Keratinocyte (primary cell): ENCODE measurements at regions not wholly inside any gene's neighbourhood (a gene's known extent, or its start where the extent isn't known, plus 50 kb on each side); places are given as distances from the start of the nearest gene placed in this dataset.

ENCODE experiments used
- EZH2 ChIP-seq: IDR thresholded peaks from one replicate; pipeline ENCODE4 v1.6.1; 2012; ENCODE audit warnings: inconsistent platforms, mild to moderate bottlenecking, low read length, moderate library complexity
- TF ChIP-seq, protein P1 (sequence below), 3 experiments: IDR thresholded peaks in 1 of 3; conservative IDR thresholded peaks in 1 of 3; optimal IDR thresholded peaks in 1 of 3; 2 replicates in 2 of 3; 3 replicates in 1 of 3; pipeline versions ENCODE3 to v1.5.1; 2011; ENCODE audit warnings: low read length in 3 of 3, mild to moderate bottlenecking in 3 of 3, moderate library complexity in 2 of 3, control low read depth in 1 of 3, inconsistent platforms in 1 of 3; ENCODE audit not compliant: insufficient read depth in 2 of 3; ENCODE audit errors: extremely low read depth in 1 of 3

GRCh38 chr11:91749251-91749650 lies 475.4 kb upstream of the FAT3 start:
- TF ChIP-seq, protein P1, sequence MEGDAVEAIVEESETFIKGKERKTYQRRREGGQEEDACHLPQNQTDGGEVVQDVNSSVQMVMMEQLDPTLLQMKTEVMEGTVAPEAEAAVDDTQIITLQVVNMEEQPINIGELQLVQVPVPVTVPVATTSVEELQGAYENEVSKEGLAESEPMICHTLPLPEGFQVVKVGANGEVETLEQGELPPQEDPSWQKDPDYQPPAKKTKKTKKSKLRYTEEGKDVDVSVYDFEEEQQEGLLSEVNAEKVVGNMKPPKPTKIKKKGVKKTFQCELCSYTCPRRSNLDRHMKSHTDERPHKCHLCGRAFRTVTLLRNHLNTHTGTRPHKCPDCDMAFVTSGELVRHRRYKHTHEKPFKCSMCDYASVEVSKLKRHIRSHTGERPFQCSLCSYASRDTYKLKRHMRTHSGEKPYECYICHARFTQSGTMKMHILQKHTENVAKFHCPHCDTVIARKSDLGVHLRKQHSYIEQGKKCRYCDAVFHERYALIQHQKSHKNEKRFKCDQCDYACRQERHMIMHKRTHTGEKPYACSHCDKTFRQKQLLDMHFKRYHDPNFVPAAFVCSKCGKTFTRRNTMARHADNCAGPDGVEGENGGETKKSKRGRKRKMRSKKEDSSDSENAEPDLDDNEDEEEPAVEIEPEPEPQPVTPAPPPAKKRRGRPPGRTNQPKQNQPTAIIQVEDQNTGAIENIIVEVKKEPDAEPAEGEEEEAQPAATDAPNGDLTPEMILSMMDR (optimal IDR thresholded peaks at IDR 0.05 in 1 of 3, IDR thresholded peaks at IDR 0.05 in 1 of 3, conservative IDR thresholded peaks at IDR 0.05 in 1 of 3; ENCODE audit: extremely low read depth in 1 of 3, insufficient read depth in 2 of 3, low read length in 3 of 3), result no peak
- TF ChIP-seq EZH2, result no peak
